Stimulated activated memory B cell treated with anti-CD40 and anti-IgM and Interleukin-4, amounts not matched to agents 10 μg/mL and 1 μg/mL and 100 μg/mL, for 72 hours (primary cell): ENCODE measurements at regions not wholly inside any gene's neighbourhood (a gene's known extent, or its start where the extent isn't known, plus 50 kb on each side); places are given as distances from the start of the nearest gene placed in this dataset.

ENCODE experiments used
- ATAC-seq: fragments of 150-1000 bp; cut with Tn5 transposase; 2 replicates; pipeline ENCODE4 v1.10.0; 2021
- H3K27ac Mint-ChIP-seq: one replicate; pipeline ENCODE4 v1.8.0; 2022; ENCODE audit warnings: mild to moderate bottlenecking, mixed read lengths
- H3K27me3 Mint-ChIP-seq: one replicate; pipeline ENCODE4 v1.8.0; 2022; ENCODE audit warnings: mixed read lengths
- H3K36me3 Mint-ChIP-seq: one replicate; pipeline ENCODE4 v1.8.0; 2022; ENCODE audit warnings: mixed read lengths
- H3K4me1 Mint-ChIP-seq: one replicate; pipeline ENCODE4 v1.8.0; 2022; ENCODE audit warnings: mixed read lengths
- H3K4me3 Mint-ChIP-seq: one replicate; pipeline ENCODE4 v1.8.0; 2022; ENCODE audit warnings: mild to moderate bottlenecking, moderate library complexity, mixed read lengths
- H3K9me3 Mint-ChIP-seq: one replicate; pipeline ENCODE4 v1.8.0; 2022; ENCODE audit warnings: mixed read lengths

GRCh38 chr5:6873359-6873758, 160.1 kb downstream of the TENT4A start:
- Mint-ChIP-seq H3K27ac (no peak overlapping the region), H3K36me3 (no peaks in the 10 kb centered on the region)
- ATAC-seq, result peak; percentile 12

GRCh38 chr5:6875376-6875775, 162.1 kb downstream of the TENT4A start:
- H3K27me3 Mint-ChIP-seq, result no peaks in the 10 kb centered on the region
- no peaks in the 10 kb centered on the region for H3K9me3 Mint-ChIP-seq

More at GRCh38 chr5:6873359-6873758, 160.1 kb downstream of the TENT4A start:
- H3K9me3 Mint-ChIP-seq, result no peaks in the 10 kb centered on the region
- no peak overlapping the region for H3K4me3 Mint-ChIP-seq
- no peaks in the 10 kb centered on the region for H3K27me3 Mint-ChIP-seq
- no peaks in the 10 kb centered on the region for H3K4me1 Mint-ChIP-seq

GRCh38 chr5:6877986-6878828, 165.0 kb downstream of the TENT4A start:
- Mint-ChIP-seq H3K27me3 (no peaks in the 10 kb centered on the region), H3K9me3 (no peaks in the 10 kb centered on the region), H3K4me3 (no peak overlapping the region), H3K36me3 (no peaks in the 10 kb centered on the region), H3K27ac (no peak overlapping the region), H3K4me1 (no peaks in the 10 kb centered on the region)
- no peak for ATAC-seq

More at GRCh38 chr5:6875376-6875775, 162.1 kb downstream of the TENT4A start:
- ATAC-seq, result no peak
- H3K4me1 Mint-ChIP-seq, result no peaks in the 10 kb centered on the region
- no peak overlapping the region for H3K4me3 Mint-ChIP-seq
- no peak overlapping the region for H3K27ac Mint-ChIP-seq
- no peaks in the 10 kb centered on the region for H3K36me3 Mint-ChIP-seq

DNA sequence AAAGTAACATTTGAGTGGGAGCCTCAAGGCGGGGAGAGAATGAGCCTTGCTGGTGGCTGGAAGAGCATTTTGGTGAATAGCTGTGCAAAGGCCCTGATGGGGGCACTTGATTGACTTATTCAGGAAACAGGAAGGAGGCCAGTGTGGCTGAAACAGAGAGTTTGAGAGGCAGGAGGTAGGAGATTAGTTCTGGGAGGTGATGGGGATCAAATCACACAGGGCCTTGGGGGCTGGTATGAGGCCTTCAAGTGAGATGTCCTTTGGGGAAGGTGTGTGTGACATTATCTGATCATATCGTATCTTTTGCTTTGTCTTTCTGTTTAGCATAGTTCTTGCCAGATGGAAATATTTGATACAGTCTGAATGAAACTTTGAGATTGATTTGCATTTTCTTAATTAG, 172.3 kb downstream of the TENT4A start:
- peaks cover 25% of the 10 kb centered on the region for H3K9me3 Mint-ChIP-seq
- no peaks in the 10 kb centered on the region for H3K36me3 Mint-ChIP-seq
- H3K4me1 Mint-ChIP-seq, result no peaks in the 10 kb centered on the region
- H3K4me3 Mint-ChIP-seq, result no peak overlapping the region
- no peak for ATAC-seq
- no peaks in the 10 kb centered on the region for H3K27me3 Mint-ChIP-seq
- no peak overlapping the region for H3K27ac Mint-ChIP-seq

DNA sequence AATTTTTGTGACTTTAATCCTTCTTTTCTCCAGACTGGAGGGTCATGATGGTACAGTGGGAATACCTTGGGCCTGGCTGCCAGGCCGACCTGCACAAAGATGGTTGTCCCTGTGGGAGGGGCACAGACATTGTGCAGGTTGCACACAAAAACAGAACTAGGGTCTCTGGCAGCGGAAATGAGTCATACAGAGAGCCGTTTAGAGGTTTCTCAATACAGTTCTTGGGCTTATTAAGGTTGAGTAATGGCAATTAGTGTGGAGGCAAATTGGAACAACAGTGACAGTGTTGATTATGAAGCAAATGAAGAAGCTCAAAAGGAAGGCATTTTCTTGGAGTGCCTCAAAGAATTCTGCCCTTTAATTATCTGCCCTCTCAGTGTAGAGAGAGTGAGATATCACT, 173.6 kb downstream of the TENT4A start:
- H3K36me3 Mint-ChIP-seq, result no peaks in the 10 kb centered on the region
- peaks cover 26% of the 10 kb centered on the region for H3K9me3 Mint-ChIP-seq
- H3K4me3 Mint-ChIP-seq, result no peak overlapping the region
- no peak for ATAC-seq
- H3K27ac Mint-ChIP-seq, result no peak overlapping the region
- H3K27me3 Mint-ChIP-seq, result no peaks in the 10 kb centered on the region
- H3K4me1 Mint-ChIP-seq, result no peaks in the 10 kb centered on the region

- ATAC-seq, result no peak
- H3K9me3 Mint-ChIP-seq, result peaks cover 26% of the 10 kb centered on the region
- no peaks in the 10 kb centered on the region for H3K4me1 Mint-ChIP-seq
- H3K4me3 Mint-ChIP-seq, result no peak overlapping the region
- H3K27ac Mint-ChIP-seq, result no peak overlapping the region
- H3K36me3 Mint-ChIP-seq, result no peaks in the 10 kb centered on the region
- H3K27me3 Mint-ChIP-seq, result peaks cover 10% of the 10 kb centered on the region
Observed at GRCh38 chr5:6889030-6889429, 175.8 kb downstream of the TENT4A start.

DNA sequence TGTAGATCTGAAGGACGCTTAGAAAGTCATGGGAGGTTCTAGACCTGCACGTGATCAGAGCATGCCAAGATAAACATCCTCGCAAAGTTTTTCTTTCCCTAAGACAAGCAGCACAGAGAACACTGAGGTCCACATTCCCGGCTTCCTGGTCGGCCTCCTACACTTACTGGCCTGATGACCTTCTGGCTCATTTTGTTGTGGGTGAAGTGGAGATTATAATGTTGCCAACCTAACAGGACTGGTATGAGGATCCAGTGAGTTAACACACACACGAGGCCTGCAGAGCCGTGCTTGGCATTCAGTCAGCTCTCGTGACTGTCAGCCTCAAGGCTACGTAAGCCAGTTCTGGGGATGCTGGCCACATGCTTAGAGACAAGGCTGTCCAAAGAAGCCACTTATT, 186.0 kb downstream of the TENT4A start:
- no peaks in the 10 kb centered on the region for H3K4me1 Mint-ChIP-seq
- peaks cover 7% of the 10 kb centered on the region for H3K9me3 Mint-ChIP-seq
- ATAC-seq, result no peak
- no peak overlapping the region for H3K27ac Mint-ChIP-seq
- no peaks in the 10 kb centered on the region for H3K36me3 Mint-ChIP-seq
- H3K27me3 Mint-ChIP-seq, result no peaks in the 10 kb centered on the region
- H3K4me3 Mint-ChIP-seq, result no peak overlapping the region

GRCh38 chr5:6900247-6901227, 187.3 kb downstream of the TENT4A start:
- H3K27ac Mint-ChIP-seq, result no peak overlapping the region
- no peaks in the 10 kb centered on the region for H3K36me3 Mint-ChIP-seq
- peaks cover 7% of the 10 kb centered on the region for H3K9me3 Mint-ChIP-seq
- H3K4me1 Mint-ChIP-seq, result no peaks in the 10 kb centered on the region
- no peak overlapping the region for H3K4me3 Mint-ChIP-seq
- ATAC-seq, result no peak
- H3K27me3 Mint-ChIP-seq, result no peaks in the 10 kb centered on the region

GRCh38 chr5:6902094-6902493, 188.9 kb downstream of the TENT4A start:
- H3K9me3 Mint-ChIP-seq, result peaks cover 7% of the 10 kb centered on the region
- H3K36me3 Mint-ChIP-seq, result no peaks in the 10 kb centered on the region
- H3K27ac Mint-ChIP-seq, result no peak overlapping the region
- H3K27me3 Mint-ChIP-seq, result peaks cover 5% of the 10 kb centered on the region
- peak; percentile 44 for ATAC-seq
- H3K4me3 Mint-ChIP-seq, result no peak overlapping the region
- no peaks in the 10 kb centered on the region for H3K4me1 Mint-ChIP-seq

- Mint-ChIP-seq H3K36me3 (no peaks in the 10 kb centered on the region), H3K27ac (no peak overlapping the region)
Observed at GRCh38 chr5:6902597-6902996, 189.4 kb downstream of the TENT4A start.

GRCh38 chr5:6903934-6904333, 190.7 kb downstream of the TENT4A start:
- no peaks in the 10 kb centered on the region for H3K36me3 Mint-ChIP-seq
- H3K27me3 Mint-ChIP-seq, result peaks cover 8% of the 10 kb centered on the region
- no peak overlapping the region for H3K27ac Mint-ChIP-seq
- no peaks in the 10 kb centered on the region for H3K9me3 Mint-ChIP-seq
- ATAC-seq, result no peak
- no peaks in the 10 kb centered on the region for H3K4me1 Mint-ChIP-seq
- H3K4me3 Mint-ChIP-seq, result no peak overlapping the region

More at GRCh38 chr5:6902597-6902996, 189.4 kb downstream of the TENT4A start:
- H3K9me3 Mint-ChIP-seq, result peaks cover 3% of the 10 kb centered on the region
- H3K4me1 Mint-ChIP-seq, result no peaks in the 10 kb centered on the region
- peaks cover 8% of the 10 kb centered on the region for H3K27me3 Mint-ChIP-seq
- H3K4me3 Mint-ChIP-seq, result no peak overlapping the region
- ATAC-seq, result peak; percentile 49

DNA sequence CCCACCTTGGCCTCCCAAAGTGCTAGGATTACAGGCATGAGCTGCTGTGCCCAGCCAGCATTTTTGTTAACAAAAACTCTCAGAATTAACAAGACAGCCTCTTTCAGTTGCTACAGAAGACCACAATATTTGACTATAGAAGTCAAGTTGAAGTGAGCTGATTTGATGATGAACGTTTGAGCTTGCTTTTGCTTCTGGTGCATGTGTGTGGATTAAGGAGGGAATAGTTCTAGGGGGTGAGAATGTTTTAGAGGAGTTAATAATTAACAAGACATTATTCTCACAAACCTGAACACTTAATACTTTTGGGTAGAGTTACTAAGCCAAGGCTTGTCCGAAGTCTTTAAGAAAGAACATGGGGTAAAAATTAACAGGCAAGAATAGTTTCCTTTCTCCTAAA, 191.6 kb downstream of the TENT4A start:
- ATAC-seq, result no peak

DNA sequence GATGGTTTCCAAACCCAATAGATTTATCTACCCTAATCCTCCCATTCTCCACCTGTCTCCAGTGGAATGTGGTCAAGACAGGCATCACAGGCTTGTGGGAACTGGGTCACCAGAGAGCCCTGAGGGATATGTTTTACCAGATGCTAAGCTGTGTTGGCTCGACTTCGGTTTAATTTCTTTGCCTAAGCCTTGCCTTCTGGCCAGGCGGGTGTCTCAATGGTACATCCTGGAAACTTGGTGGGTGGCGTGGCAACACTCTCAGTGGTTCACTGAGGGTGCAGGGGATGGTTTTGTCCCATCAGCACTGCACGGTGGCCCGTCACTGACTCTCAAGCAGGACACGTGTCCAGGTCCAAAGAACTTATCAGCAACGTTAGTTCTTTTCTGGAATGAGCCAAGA, 192.2 kb downstream of the TENT4A start:
- no peaks in the 10 kb centered on the region for H3K9me3 Mint-ChIP-seq
- H3K4me3 Mint-ChIP-seq, result no peak overlapping the region
- H3K27me3 Mint-ChIP-seq, result peaks cover 8% of the 10 kb centered on the region
- no peak for ATAC-seq
- no peaks in the 10 kb centered on the region for H3K4me1 Mint-ChIP-seq
- no peaks in the 10 kb centered on the region for H3K36me3 Mint-ChIP-seq
- H3K27ac Mint-ChIP-seq, result no peak overlapping the region

More for the DNA sequence above, 191.6 kb downstream of the TENT4A start:
- Mint-ChIP-seq H3K9me3 (no peaks in the 10 kb centered on the region), H3K27ac (no peak overlapping the region), H3K4me1 (no peaks in the 10 kb centered on the region), H3K4me3 (no peak overlapping the region), H3K36me3 (no peaks in the 10 kb centered on the region), H3K27me3 (peaks cover 8% of the 10 kb centered on the region)

GRCh38 chr5:6905883-6906282, 192.7 kb downstream of the TENT4A start:
- Mint-ChIP-seq H3K4me1 (no peaks in the 10 kb centered on the region), H3K27ac (no peak overlapping the region), H3K36me3 (no peaks in the 10 kb centered on the region), H3K9me3 (no peaks in the 10 kb centered on the region), H3K27me3 (peaks cover 8% of the 10 kb centered on the region), H3K4me3 (no peak overlapping the region)
- no peak for ATAC-seq

- Mint-ChIP-seq H3K27ac (no peak overlapping the region), H3K4me1 (no peaks in the 10 kb centered on the region), H3K27me3 (peaks cover 8% of the 10 kb centered on the region), H3K9me3 (no peaks in the 10 kb centered on the region), H3K4me3 (no peak overlapping the region), H3K36me3 (no peaks in the 10 kb centered on the region)
- no peak for ATAC-seq
Observed at GRCh38 chr5:6907320-6907918, 194.2 kb downstream of the TENT4A start.
